IMR-90 (cell line): ENCODE measurements at regions not wholly inside any gene's neighbourhood (a gene's known extent, or its start where the extent isn't known, plus 50 kb on each side); places are given as distances from the start of the nearest gene placed in this dataset.

ENCODE experiments used
- ATAC-seq: fragments of 200-7000 bp; cut with Tn5 transposase; 2 replicates; pipeline ENCODE4 v1.9.1; 2020; ENCODE audit warnings: low read depth, mild to moderate bottlenecking, moderate library complexity
- BruUV-seq: library from RNA; stranded (reverse); fragments of 400-500 nt; replicated peaks from 2 replicates; lab custom pipeline; 2021; lab: Mats Ljungman, UMichigan
- CTCF ChIA-PET: fragments of 300-600 bp; formaldehyde crosslinking; extraction: SDS; loops from one replicate; lab custom pipeline; 2021; ENCODE audit warnings: antibody characterized with exemption; lab: Yijun Ruan, JAX
- POLR2A ChIA-PET: fragments of 300-600 bp; sonication (Branson Sonifier 250); formaldehyde crosslinking; loops from one replicate; lab custom pipeline; 2022; ENCODE audit warnings: antibody characterized with exemption; ENCODE audit not compliant: unreplicated experiment; lab: Charles Lee
- DNase-seq: peaks from one replicate; pipeline ENCODE4 v3.0.0; 2013
- H2AFZ ChIP-seq: replicated peaks from 2 replicates; pipeline ENCODE3; 2013; ENCODE audit warnings: low read length, mild to moderate bottlenecking; ENCODE audit not compliant: poor library complexity
- H2AK5ac ChIP-seq: 2 replicates; pipeline ENCODE4 v1.6.1; 2013; ENCODE audit warnings: low read depth, low read length, inconsistent platforms
- H2AK9ac ChIP-seq: replicated peaks from 2 replicates; pipeline ENCODE3; 2013; ENCODE audit warnings: mild to moderate bottlenecking, low read depth, low read length, moderate library complexity; ENCODE audit not compliant: poor library complexity
- H2BK120ac ChIP-seq: 2 replicates; pipeline ENCODE4 v1.6.1; 2013; ENCODE audit warnings: low read depth, low read length, inconsistent platforms
- H2BK15ac ChIP-seq: 3 replicates; pipeline ENCODE4 v1.6.1; 2013; ENCODE audit warnings: low read depth, low read length, inconsistent platforms
- H2BK20ac ChIP-seq: 2 replicates; pipeline ENCODE4 v1.6.1; 2013; ENCODE audit warnings: low read depth, mild to moderate bottlenecking, inconsistent platforms, low read length, moderate library complexity
- H2BK5ac ChIP-seq: 2 replicates; pipeline ENCODE4 v1.6.1; 2013; ENCODE audit warnings: mild to moderate bottlenecking, low read depth, low read length, inconsistent platforms; ENCODE audit not compliant: poor library complexity, severe bottlenecking
- H3K14ac ChIP-seq: replicated peaks from 2 replicates; pipeline ENCODE4 v1.6.1; 2013; ENCODE audit warnings: low read depth, low read length, inconsistent platforms
- H3K18ac ChIP-seq: 2 replicates; pipeline ENCODE4 v1.6.1; 2013; ENCODE audit warnings: low read depth, low read length, control low read depth
- H3K23ac ChIP-seq: 2 replicates; pipeline ENCODE4 v1.6.1; 2013; ENCODE audit warnings: low read depth, low read length, inconsistent platforms
- H3K27ac ChIP-seq: 2 replicates; pipeline ENCODE4 v1.5.1; 2013; ENCODE audit warnings: mild to moderate bottlenecking, control low read depth, low read length; ENCODE audit not compliant: insufficient read depth
- H3K27me3 ChIP-seq: 2 replicates; pipeline ENCODE4 v1.6.1; 2013; ENCODE audit warnings: low read length; ENCODE audit not compliant: control insufficient read depth, insufficient read depth
- H3K36me3 ChIP-seq: 2 replicates; pipeline ENCODE4 v1.6.1; 2013; ENCODE audit warnings: low read length, mixed read lengths; ENCODE audit not compliant: control insufficient read depth, insufficient read depth
- H3K4ac ChIP-seq: 2 replicates; pipeline ENCODE4 v1.6.1; 2013; ENCODE audit warnings: low read depth, low read length, inconsistent platforms
- H3K4me1 ChIP-seq: 2 replicates; pipeline ENCODE4 v1.6.1; 2013; ENCODE audit warnings: low read length, mixed read lengths; ENCODE audit not compliant: control insufficient read depth, insufficient read depth
- H3K4me2 ChIP-seq: 2 replicates; pipeline ENCODE4 v1.6.1; 2013; ENCODE audit warnings: low read depth, mild to moderate bottlenecking, control low read depth, low read length, moderate library complexity
- H3K4me3 ChIP-seq: 2 replicates; pipeline ENCODE4 v1.5.1; 2013; ENCODE audit warnings: low read depth, mild to moderate bottlenecking, control low read depth, low read length, moderate library complexity; ENCODE audit not compliant: insufficient read depth
- H3K56ac ChIP-seq: 2 replicates; pipeline ENCODE4 v1.6.1; 2013; ENCODE audit warnings: low read length, inconsistent platforms; ENCODE audit not compliant: insufficient read depth; ENCODE audit errors: extremely low read depth
- H3K79me1 ChIP-seq, 2 experiments: 2 replicates each; pipeline ENCODE4 v1.6.1; 2013; ENCODE audit warnings: low read length in 2 of 2, inconsistent platforms in 1 of 2, low read depth in 1 of 2
- H3K9ac ChIP-seq: 2 replicates; pipeline ENCODE4 v1.6.1; 2013; ENCODE audit warnings: low read depth, low read length, control low read depth
- H3K9me1 ChIP-seq: 2 replicates; pipeline ENCODE4 v1.6.1; 2013; ENCODE audit warnings: low read length, inconsistent platforms; ENCODE audit not compliant: insufficient read depth
- H3K9me3 ChIP-seq: 2 replicates; pipeline ENCODE4 v1.6.1; 2013; ENCODE audit warnings: low read length; ENCODE audit not compliant: control insufficient read depth, insufficient read depth
- H4K20me1 ChIP-seq: 2 replicates; pipeline ENCODE4 v1.6.1; 2013; ENCODE audit warnings: low read length, inconsistent platforms; ENCODE audit not compliant: insufficient read depth
- H4K5ac ChIP-seq: 2 replicates; pipeline ENCODE4 v1.6.1; 2013; ENCODE audit warnings: mild to moderate bottlenecking, low read depth, low read length, control low read depth
- H4K8ac ChIP-seq, 2 experiments: 2 replicates each; pipeline ENCODE4 v1.6.1; 2013; ENCODE audit warnings: low read depth in 2 of 2, low read length in 2 of 2, control low read depth in 1 of 2, inconsistent platforms in 1 of 2
- H4K91ac ChIP-seq: 2 replicates; pipeline ENCODE4 v1.6.1; 2013; ENCODE audit warnings: low read depth, low read length, inconsistent platforms; ENCODE audit not compliant: insufficient read depth
- BHLHE40 ChIP-seq: fragments of 150-350 bp; IDR thresholded peaks from 2 replicates; pipeline ENCODE4 v1.6.1; 2016; ENCODE audit warnings: mild to moderate bottlenecking, low read depth, low read length
- CEBPB ChIP-seq: IDR thresholded peaks from 2 replicates; pipeline ENCODE4 v1.6.1; 2012; ENCODE audit warnings: low read depth, low read length, improper control_type of control experiment
- CHD1 ChIP-seq: IDR thresholded peaks from 2 replicates; pipeline ENCODE4 v1.6.1; 2012; ENCODE audit warnings: low read depth, low read length, improper control_type of control experiment
- CTCF ChIP-seq: conservative IDR thresholded peaks from 2 replicates; pipeline ENCODE4 v1.5.1; 2012; ENCODE audit warnings: mild to moderate bottlenecking, low read depth, low read length, improper control_type of control experiment
- ELK1 ChIP-seq: fragments of 150-350 bp; IDR thresholded peaks from 2 replicates; pipeline ENCODE4 v1.6.1; 2016; ENCODE audit warnings: low read depth, mild to moderate bottlenecking, low read length, moderate library complexity, borderline replicate concordance
- FOS ChIP-seq: fragments of 150-350 bp; IDR thresholded peaks from 2 replicates; pipeline ENCODE4 v1.6.1; 2016; ENCODE audit warnings: low read depth, low read length
- MAFK ChIP-seq: IDR thresholded peaks from 2 replicates; pipeline ENCODE4 v1.6.1; 2012; ENCODE audit warnings: low read depth, low read length, improper control_type of control experiment
- MAZ ChIP-seq: IDR thresholded peaks from 2 replicates; pipeline ENCODE4 v1.6.1; 2012; ENCODE audit warnings: low read depth, mild to moderate bottlenecking, low read length, improper control_type of control experiment, moderate library complexity, borderline replicate concordance
- NFE2L2 ChIP-seq: fragments of 150-350 bp; IDR thresholded peaks from 2 replicates; pipeline ENCODE4 v1.6.1; 2016; ENCODE audit warnings: low read depth, mild to moderate bottlenecking, low read length
- POLR2A ChIP-seq: IDR thresholded peaks from 2 replicates; pipeline ENCODE4 v1.6.1; 2012; ENCODE audit warnings: mild to moderate bottlenecking, low read depth, low read length
- RFX5 ChIP-seq: IDR thresholded peaks from 2 replicates; pipeline ENCODE4 v1.8.0; 2012; ENCODE audit warnings: low read depth, mild to moderate bottlenecking, low read length, moderate library complexity
- SMC3 ChIP-seq: fragments of 150-350 bp; IDR thresholded peaks from 2 replicates; pipeline ENCODE4 v1.6.1; 2016; ENCODE audit warnings: low read depth, mild to moderate bottlenecking, antibody characterized with exemption, low read length, moderate library complexity
- WGBS, 2 experiments: methylation state at CpG; one replicate each; pipeline versions ENCODE4 v1.1.5 to v1.1.7; 2013; ENCODE audit warnings: missing lambda C conversion rate in 2 of 2; ENCODE audit not compliant: insufficient read length in 1 of 2; ENCODE audit errors: extremely low coverage in 2 of 2; 5-methylcytosine and 5-hydroxymethylcytosine counted together
- dilution Hi-C: fragments of 300-500 bp; cut with HindIII; formaldehyde crosslinking; loops from one replicate; pipeline ENCODE4 v1.14.3; 2018; ENCODE audit warnings: low sequenced_read_pairs; ENCODE audit not compliant: unreplicated experiment
- in situ Hi-C: fragments of 300-500 bp; cut with MboI; formaldehyde crosslinking; loops from 3 replicates; pipeline ENCODE4 v1.14.3; 2019; ENCODE audit warnings: low sequenced_read_pairs, inconsistent platforms, mixed read lengths
- intact Hi-C: fragments of 100-400 bp; cut with micrococcal nuclease; formaldehyde crosslinking; loops from 2 replicates; pipeline ENCODE4 v1.10.0; 2022
- TF ChIP-seq, protein P1 (sequence below): fragments of 150-350 bp; IDR thresholded peaks from 2 replicates; pipeline ENCODE4 v1.6.1; 2017; ENCODE audit warnings: mild to moderate bottlenecking, antibody characterized with exemption, low read length, low read depth

- H3K27me3 ChIP-seq: no peaks in the 10 kb centered on the region
- peak overlapping the region; percentile 78 for H2BK120ac ChIP-seq
- dilution Hi-C loops: no loop called here
- H3K9me1 ChIP-seq: peaks cover 10% of the 10 kb centered on the region; the same call in 1 of the 2 replicates
- H4K91ac ChIP-seq: 0 out of 2 replicates have a peak overlapping the region, but pooled peaks have one; percentile 8
- CTCF ChIA-PET: interaction anchor here (0.9 to 1.2 kb wide), 3 partner anchors 27 to 133 kb away, joined by 5 to 6 read pairs (median 5); no protein-coding TSS in a partner anchor
- H3K27ac ChIP-seq: peak overlapping the region; percentile 91
- peak overlapping the region; percentile 52; the same call in 1 of the 2 replicates for H3K56ac ChIP-seq
- no peak overlapping the region for H2BK20ac ChIP-seq
- BruUV-seq: no TSS peak
- H2BK5ac ChIP-seq: peak overlapping the region; percentile 75
- H3K4me2 ChIP-seq: peak overlapping the region; percentile 98
- peaks cover 8 to 40% of the 10 kb centered on the region in 2 experiments for H3K79me1 ChIP-seq
- H3K9me3 ChIP-seq: no peaks in the 10 kb centered on the region
- 0% methylated on average over 35 of the region's 71 CpGs; no CpG with 5 or more reads in 1 of the 2 experiments for WGBS, 2 experiments
- H2AK5ac ChIP-seq: peak overlapping the region; percentile 24; the same call in 1 of the 2 replicates
- intact Hi-C loops: loop anchor here (5.0 to 10.0 kb wide), 2 partner anchors 90 to 132 kb away; no protein-coding TSS in a partner anchor
- no peaks in the 10 kb centered on the region for H3K36me3 ChIP-seq
- peak overlapping the region; percentile 99 for H3K4me3 ChIP-seq
- peak overlapping the region; percentile 97 for H2AFZ ChIP-seq
- peak; percentile 84 for DNase-seq
- H2BK15ac ChIP-seq: no peak overlapping the region
- 0 out of 2 replicates have a peak, but pooled peaks cover 3% of the 10 kb centered on the region for H4K20me1 ChIP-seq
- ATAC-seq: peak; percentile 89
- peak overlapping the region; percentile 97 for H3K9ac ChIP-seq
- peak overlapping the region; percentile 76 for H3K18ac ChIP-seq
- POLR2A ChIA-PET: interaction anchor here (0.5 to 0.6 kb wide), 4 partner anchors 10 to 511 kb away, joined by 3 to 8 read pairs (median 4); no protein-coding TSS in a partner anchor
- no peak overlapping the region; a peak in 1 of 4 replicates for H4K8ac ChIP-seq
- no peak overlapping the region for H4K5ac ChIP-seq
- H3K4ac ChIP-seq: peak overlapping the region; percentile 70
- peaks cover 22% of the 10 kb centered on the region for H3K4me1 ChIP-seq
- peak overlapping the region; percentile 90 for H3K14ac ChIP-seq
- peak overlapping the region; percentile 90 for H2AK9ac ChIP-seq
- peak overlapping the region; percentile 81; the same call in 1 of the 2 replicates for H3K23ac ChIP-seq
- in situ Hi-C loops: loop anchor here (25.0 kb wide), 1 partner anchor 770 kb away; no protein-coding TSS in a partner anchor
- TF ChIP-seq BHLHE40 (no peak), ELK1 (no peak), RFX5 (no peak), MAFK (no peak), CHD1 (peak; percentile 81; the same call in 1 of the 2 replicates), CTCF (no peak), NFE2L2 (0 out of 2 replicates have a peak, but pooled peaks have one; percentile 27), MAZ (peak; percentile 76; the same call in 1 of the 2 replicates), POLR2A (peak; percentile 100), FOS (no peak), CEBPB (no peak), SMC3 (no peak; the same call in 1 of the 2 replicates)
- TF ChIP-seq, protein P1, sequence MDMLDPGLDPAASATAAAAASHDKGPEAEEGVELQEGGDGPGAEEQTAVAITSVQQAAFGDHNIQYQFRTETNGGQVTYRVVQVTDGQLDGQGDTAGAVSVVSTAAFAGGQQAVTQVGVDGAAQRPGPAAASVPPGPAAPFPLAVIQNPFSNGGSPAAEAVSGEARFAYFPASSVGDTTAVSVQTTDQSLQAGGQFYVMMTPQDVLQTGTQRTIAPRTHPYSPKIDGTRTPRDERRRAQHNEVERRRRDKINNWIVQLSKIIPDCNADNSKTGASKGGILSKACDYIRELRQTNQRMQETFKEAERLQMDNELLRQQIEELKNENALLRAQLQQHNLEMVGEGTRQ: no peak
Observed at GRCh38 chr17:72592242-72592966, 471.6 kb downstream of the SOX9 start.
